ENCODE measurements at regions not wholly inside any gene's neighbourhood (a gene's known extent, or its start where the extent isn't known, plus 50 kb on each side); places are given as distances from the start of the nearest gene placed in this dataset.

DNA sequence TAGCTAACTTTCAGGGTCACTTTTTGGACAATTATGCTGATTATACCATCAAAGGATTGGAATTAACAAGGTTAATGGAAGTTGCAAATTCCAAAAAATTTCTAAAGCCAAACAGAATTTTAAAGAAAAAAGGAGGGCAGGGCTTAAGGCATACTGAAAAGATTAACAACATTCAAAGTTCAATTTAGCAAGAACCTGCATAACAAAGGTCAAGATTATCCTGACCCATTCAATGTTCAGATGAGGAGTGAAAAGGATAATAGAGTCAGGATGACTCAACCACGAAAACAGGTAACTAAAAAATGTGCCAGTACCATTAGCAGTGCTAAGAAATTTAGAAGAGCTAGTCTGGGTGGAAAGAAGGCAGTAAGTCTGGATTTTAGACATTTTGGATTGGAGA is 139.8 kb upstream of the HNMT start:
- H3K9me3 ChIP-seq: no peaks in the 10 kb centered on the region
- no peaks in the 10 kb centered on the region for H3K4me1 ChIP-seq
- DNase-seq (no peak), ATAC-seq (no peak)
- intact Hi-C loops (cut with DNase I): no loop called here
- no peak overlapping the region for H3K4me3 ChIP-seq
- H3K36me3 ChIP-seq: no peaks in the 10 kb centered on the region
- H3K27ac ChIP-seq: no peak overlapping the region
- TF ChIP-seq, protein P1, sequence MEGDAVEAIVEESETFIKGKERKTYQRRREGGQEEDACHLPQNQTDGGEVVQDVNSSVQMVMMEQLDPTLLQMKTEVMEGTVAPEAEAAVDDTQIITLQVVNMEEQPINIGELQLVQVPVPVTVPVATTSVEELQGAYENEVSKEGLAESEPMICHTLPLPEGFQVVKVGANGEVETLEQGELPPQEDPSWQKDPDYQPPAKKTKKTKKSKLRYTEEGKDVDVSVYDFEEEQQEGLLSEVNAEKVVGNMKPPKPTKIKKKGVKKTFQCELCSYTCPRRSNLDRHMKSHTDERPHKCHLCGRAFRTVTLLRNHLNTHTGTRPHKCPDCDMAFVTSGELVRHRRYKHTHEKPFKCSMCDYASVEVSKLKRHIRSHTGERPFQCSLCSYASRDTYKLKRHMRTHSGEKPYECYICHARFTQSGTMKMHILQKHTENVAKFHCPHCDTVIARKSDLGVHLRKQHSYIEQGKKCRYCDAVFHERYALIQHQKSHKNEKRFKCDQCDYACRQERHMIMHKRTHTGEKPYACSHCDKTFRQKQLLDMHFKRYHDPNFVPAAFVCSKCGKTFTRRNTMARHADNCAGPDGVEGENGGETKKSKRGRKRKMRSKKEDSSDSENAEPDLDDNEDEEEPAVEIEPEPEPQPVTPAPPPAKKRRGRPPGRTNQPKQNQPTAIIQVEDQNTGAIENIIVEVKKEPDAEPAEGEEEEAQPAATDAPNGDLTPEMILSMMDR (IDR thresholded peaks at IDR 0.05): no peak
- H3K27me3 ChIP-seq: no peaks in the 10 kb centered on the region

DNA sequence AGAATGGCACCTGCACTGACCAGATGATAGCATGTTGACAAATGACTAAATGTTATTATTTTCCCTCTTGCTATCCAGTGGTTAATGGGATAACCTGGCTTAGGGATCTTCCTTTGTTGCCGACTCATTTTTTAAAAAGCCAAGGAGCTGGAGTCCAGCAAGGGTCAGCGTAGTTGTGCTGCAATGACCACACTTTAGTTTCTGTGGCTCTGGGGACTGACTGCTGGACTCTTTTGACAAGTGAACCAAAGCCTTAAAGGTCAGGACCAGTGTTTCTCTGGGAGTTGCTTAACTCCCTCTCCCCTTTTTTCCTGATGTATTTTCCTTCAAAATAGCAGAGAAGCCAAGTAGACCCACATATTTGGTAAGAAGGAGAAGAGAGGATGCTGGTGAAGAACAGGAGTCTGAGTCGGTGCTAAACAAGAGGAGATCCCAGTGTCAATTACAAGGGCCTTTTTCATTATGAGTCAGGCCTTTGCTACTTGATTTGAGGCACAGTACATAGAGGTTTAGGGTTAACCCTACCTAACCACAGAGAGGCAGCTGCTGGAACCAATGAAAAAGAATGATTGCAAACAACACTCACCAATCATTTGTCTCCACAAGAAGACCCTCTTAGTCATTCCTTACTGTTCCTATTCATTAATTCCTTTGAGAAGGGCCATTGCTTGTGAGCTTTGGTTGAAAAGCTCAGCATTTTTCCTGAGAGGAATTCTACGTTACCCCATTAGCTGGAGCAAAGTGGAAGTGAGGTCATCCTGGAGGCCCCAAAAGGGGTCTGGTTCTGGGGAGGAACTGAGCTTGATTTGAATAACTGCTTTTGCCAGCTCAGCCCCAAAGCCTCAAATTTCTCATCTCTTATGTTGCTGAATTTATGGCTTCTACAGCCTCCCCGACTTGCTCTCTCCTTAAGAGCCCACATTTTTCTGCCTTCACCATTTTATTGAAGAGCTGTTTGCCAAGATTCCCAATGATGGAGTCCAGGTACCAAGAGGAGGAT is 137.6 kb upstream of the HNMT start:
- TF ChIP-seq, protein P1 (IDR thresholded peaks at IDR 0.05): no peak
- H3K4me1 ChIP-seq: no peaks in the 10 kb centered on the region
- no peaks in the 10 kb centered on the region for H3K27me3 ChIP-seq
- intact Hi-C loops (cut with DNase I): no loop called here
- no peaks in the 10 kb centered on the region for H3K36me3 ChIP-seq
- H3K4me3 ChIP-seq: no peak overlapping the region
- no peak overlapping the region for H3K27ac ChIP-seq
- no peaks in the 10 kb centered on the region for H3K9me3 ChIP-seq
- ATAC-seq: no peak
- DNase-seq: no peak

DNA sequence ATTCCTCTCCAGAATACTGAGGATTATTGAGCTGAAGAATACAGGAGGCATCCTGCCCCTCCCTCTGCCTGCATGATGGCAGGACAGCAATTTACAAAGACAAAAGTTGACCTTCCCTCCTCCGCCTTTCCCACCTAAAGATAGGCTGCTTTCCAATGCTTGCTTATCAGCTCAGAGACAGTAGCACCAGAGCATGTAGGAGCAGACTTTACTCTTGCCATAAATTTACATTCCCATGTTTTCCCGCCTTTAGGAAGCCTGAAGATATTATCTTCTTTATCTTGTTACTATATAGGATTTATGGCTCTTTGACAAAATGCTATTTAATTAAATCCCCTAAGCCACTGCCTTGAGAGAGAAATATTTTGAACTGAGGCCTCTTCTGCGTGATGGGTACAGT is 135.6 kb upstream of the HNMT start:
- no peak overlapping the region for H3K27ac ChIP-seq
- H3K27me3 ChIP-seq: no peaks in the 10 kb centered on the region
- H3K36me3 ChIP-seq: no peaks in the 10 kb centered on the region
- TF ChIP-seq, protein P1 (IDR thresholded peaks at IDR 0.05): no peak
- H3K4me1 ChIP-seq: no peaks in the 10 kb centered on the region
- H3K9me3 ChIP-seq: no peaks in the 10 kb centered on the region
- DNase-seq (no peak), ATAC-seq (no peak)
- intact Hi-C loops (cut with DNase I): no loop called here
- no peak overlapping the region for H3K4me3 ChIP-seq

DNA sequence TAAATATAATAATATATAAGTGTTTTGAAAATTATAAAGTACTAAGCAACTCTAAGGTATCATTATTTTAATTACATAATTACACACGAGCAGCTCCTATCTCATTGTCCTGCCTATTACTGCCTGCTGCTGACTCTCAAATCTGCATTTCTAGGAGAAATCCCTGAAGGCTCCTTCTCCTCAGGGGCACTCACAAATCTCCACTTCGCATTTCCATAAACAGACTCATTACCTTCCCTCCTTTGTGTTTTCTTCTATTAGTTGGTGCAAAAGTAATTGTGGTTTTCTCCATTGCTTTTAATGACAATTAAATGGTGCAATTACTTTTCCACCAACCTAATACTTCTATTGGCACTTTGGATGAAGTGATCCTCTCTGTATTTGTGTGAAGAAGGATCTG is 135.0 kb upstream of the HNMT start:
- no peaks in the 10 kb centered on the region for H3K4me1 ChIP-seq
- intact Hi-C loops (cut with DNase I): no loop called here
- no peak overlapping the region for H3K4me3 ChIP-seq
- H3K27ac ChIP-seq: no peak overlapping the region
- TF ChIP-seq, protein P1 (IDR thresholded peaks at IDR 0.05): no peak
- no peaks in the 10 kb centered on the region for H3K9me3 ChIP-seq
- H3K36me3 ChIP-seq: no peaks in the 10 kb centered on the region
- H3K27me3 ChIP-seq: no peaks in the 10 kb centered on the region
- ATAC-seq (no peak), DNase-seq (no peak)

DNA sequence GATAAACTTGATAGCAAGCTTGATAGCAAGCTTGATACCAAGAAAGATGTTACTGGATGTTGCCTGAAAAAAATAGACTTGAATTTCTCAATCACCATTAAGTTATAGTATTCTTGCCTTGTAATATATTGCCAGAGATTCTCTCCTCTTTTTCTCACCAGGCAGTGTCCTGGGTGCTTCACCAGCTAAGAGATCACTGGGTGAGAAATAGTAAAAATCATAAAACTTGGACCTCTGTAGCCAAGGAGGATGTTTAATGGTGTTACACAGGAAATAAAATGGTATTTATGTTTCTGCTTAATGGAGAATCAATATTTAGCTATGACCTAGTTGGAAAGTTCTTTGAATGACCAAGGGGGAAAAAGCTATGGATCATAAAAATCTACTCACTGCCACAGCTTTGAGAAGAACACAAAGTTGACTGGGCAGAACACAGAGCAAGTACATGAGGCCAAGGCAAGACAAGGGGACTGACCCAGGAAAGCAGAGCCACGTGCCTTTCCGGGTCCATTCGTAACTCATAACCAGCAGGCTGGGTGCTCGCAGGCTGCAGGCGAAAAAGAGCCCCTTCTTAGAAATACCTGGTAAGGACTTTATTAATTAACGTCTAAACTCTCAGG is 129.4 kb upstream of the HNMT start:
- Histone ChIP-seq H3K4me1 (no peaks in the 10 kb centered on the region), H3K27ac (no peak overlapping the region), H3K4me3 (no peak overlapping the region), H3K9me3 (no peaks in the 10 kb centered on the region), H3K36me3 (no peaks in the 10 kb centered on the region), H3K27me3 (no peaks in the 10 kb centered on the region)
- TF ChIP-seq, protein P1 (IDR thresholded peaks at IDR 0.05): no peak
- DNase-seq (no peak), ATAC-seq (no peak)
- intact Hi-C loops (cut with DNase I): no loop called here

Measured in upper lobe of right lung (tissue), 1 donor.